Aorta (tissue), 5 donors: ENCODE measurements at regions not wholly inside any gene's neighbourhood (a gene's known extent, or its start where the extent isn't known, plus 50 kb on each side); places are given as distances from the start of the nearest gene placed in this dataset.
A peak's percentile ranks its signal among the peaks of the same experiment; 100 is the strongest.

Experiments
- ATAC-seq: fragments of 200-7000 bp; cut with Tn5 transposase; one replicate; pipeline ENCODE4 v1.9.1; 2022; ENCODE audit warnings: moderate library complexity; ENCODE audit not compliant: low FRiP score
- DNase-seq, 2 donors: peaks; one replicate each; pipeline ENCODE4 v3.0.0-alpha.2; 2020
- H3K27ac ChIP-seq, 2 donors: one replicate each; pipeline ENCODE4 v1.5.1; 2013; ENCODE audit warnings: low read length in 2 of 2, mild to moderate bottlenecking in 2 of 2, moderate library complexity in 2 of 2, control low read depth in 1 of 2, inconsistent platforms in 1 of 2, low read depth in 1 of 2
- H3K27me3 ChIP-seq, 2 donors: one replicate each; pipeline ENCODE4 v1.6.1; 2013; ENCODE audit warnings: control low read depth in 1 of 2, low read length in 1 of 2, mild to moderate bottlenecking in 1 of 2, moderate library complexity in 1 of 2; ENCODE audit not compliant: insufficient read depth in 2 of 2, control insufficient read depth in 1 of 2
- H3K36me3 ChIP-seq, 2 donors: one replicate each; pipeline ENCODE4 v1.6.1; 2013; ENCODE audit warnings: control low read depth in 1 of 2, low read length in 1 of 2, mild to moderate bottlenecking in 1 of 2; ENCODE audit not compliant: insufficient read depth in 2 of 2, control insufficient read depth in 1 of 2
- H3K4me1 ChIP-seq, 2 donors: one replicate each; pipeline ENCODE4 v1.6.1; 2013; ENCODE audit warnings: low read length in 2 of 2, control low read depth in 1 of 2, mild to moderate bottlenecking in 1 of 2, moderate library complexity in 1 of 2; ENCODE audit not compliant: insufficient read depth in 2 of 2, control insufficient read depth in 1 of 2
- H3K4me3 ChIP-seq, 2 donors: one replicate each; pipeline ENCODE4 v1.5.1; 2013; ENCODE audit warnings: low read length in 2 of 2, control low read depth in 1 of 2, mild to moderate bottlenecking in 1 of 2
- H3K9me3 ChIP-seq: one replicate; pipeline ENCODE4 v1.6.1; 2013; ENCODE audit warnings: mild to moderate bottlenecking, low read length; ENCODE audit not compliant: control insufficient read depth
- WGBS, 2 donors: extraction: QIAGEN DNeasy Blood & Tissue Kit; methylation state at CpG; one replicate each; pipeline ENCODE4 v1.1.7; 2013; 5-methylcytosine and 5-hydroxymethylcytosine counted together
- intact Hi-C, 2 donors: fragments of 100-400 bp; cut with DNase I; formaldehyde crosslinking; loops; one replicate each; pipeline versions ENCODE4 v1.14.2 to v1.15.0; 2022
- donor health status: healthy with polysubstance abuse.
- donor health status: Bipolar disorder and iron deficiency.
- donor health status: DM: no; HTN: no; CAD: no.
- donor health status: DM: no; HTN: no; CAD: no.
- donor health status: DM: yes; HTN: yes; CAD: no.

GRCh38 chr6:43941174-43941573 is 171.2 kb downstream of the VEGFA start:
- ATAC-seq, result no peak
- Histone ChIP-seq H3K9me3 (peaks cover 5% of the 10 kb centered on the region), H3K27me3 (no peaks in the 10 kb centered on the region), H3K4me1 (no peaks in the 10 kb centered on the region), H3K27ac (no peak overlapping the region), H3K4me3 (no peak overlapping the region), H3K36me3 (no peaks in the 10 kb centered on the region)
- intact Hi-C loops, result no loop called here
- 91 to 92% methylated on average over 5 of the region's 5 CpGs for WGBS, 2 donors
- DNase-seq, result peak in 1 of 2 donors; percentile 54

- Histone ChIP-seq H3K4me3 (no peak overlapping the region), H3K4me1 (no peaks in the 10 kb centered on the region), H3K27ac (no peak overlapping the region), H3K27me3 (no peaks in the 10 kb centered on the region), H3K9me3 (peaks cover 2% of the 10 kb centered on the region), H3K36me3 (no peaks in the 10 kb centered on the region)
- intact Hi-C loops, result no loop called here
- WGBS, 2 donors, result 94% methylated on average over 10 of the region's 10 CpGs
- no peak for ATAC-seq
- peak in 1 of 2 donors; percentile 58 for DNase-seq
Measured at GRCh38 chr6:43940393-43941087, 170.5 kb downstream of the VEGFA start.

- DNase-seq (peak in 1 of 2 donors; percentile 45), ATAC-seq (peak; percentile 12)
- Histone ChIP-seq H3K4me1 (no peaks in the 10 kb centered on the region), H3K4me3 (no peak overlapping the region), H3K27me3 (no peaks in the 10 kb centered on the region), H3K27ac (no peak overlapping the region), H3K9me3 (peaks cover 1% of the 10 kb centered on the region), H3K36me3 (no peaks in the 10 kb centered on the region)
- 81 to 84% methylated on average over 2 of the region's 2 CpGs for WGBS, 2 donors
- intact Hi-C loops, result no loop called here
Measured at GRCh38 chr6:43940071-43940392, 170.0 kb downstream of the VEGFA start.

DNA sequence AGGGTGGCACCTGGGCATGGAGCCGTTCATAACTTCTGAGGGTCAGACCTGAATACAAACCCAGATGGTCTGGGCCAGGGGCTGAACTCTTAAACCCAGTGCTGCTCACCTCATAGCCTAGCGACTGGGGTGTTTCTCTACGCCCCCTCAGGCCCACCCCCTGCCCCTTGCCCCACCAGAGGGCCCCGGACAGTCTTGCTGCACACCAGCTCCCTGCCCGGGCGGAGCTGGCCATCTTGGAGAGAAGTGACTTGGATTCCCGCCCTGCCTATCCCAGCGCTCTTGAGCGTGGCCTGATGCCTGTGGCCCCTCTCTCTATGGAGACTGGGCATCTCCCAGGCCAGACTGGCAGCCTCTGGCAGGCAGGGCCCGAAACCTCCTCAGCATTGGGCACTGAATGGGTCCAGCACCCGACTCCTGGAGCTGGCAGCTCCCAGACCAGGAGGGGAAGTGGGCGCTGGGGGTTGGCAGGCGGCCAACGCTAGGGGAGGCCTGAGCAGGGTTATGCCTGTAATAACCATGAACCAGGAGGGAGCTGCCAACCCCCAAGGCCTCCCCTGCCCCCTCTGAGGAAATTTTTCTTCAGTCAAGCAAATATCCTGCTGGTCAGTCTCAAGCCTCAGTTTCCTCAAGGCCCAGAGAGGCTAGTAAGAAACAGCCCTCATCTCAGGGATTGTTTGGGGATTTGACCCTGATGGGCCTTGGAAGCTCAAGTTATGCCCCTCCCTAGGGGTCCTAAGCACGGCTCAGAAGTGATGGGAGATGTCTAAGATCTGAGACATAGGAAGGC is 169.5 kb downstream of the VEGFA start:
- H3K4me1 ChIP-seq, result no peaks in the 10 kb centered on the region
- intact Hi-C loops, result no loop called here
- 80 to 87% methylated on average over 15 of the region's 15 CpGs for WGBS, 2 donors
- ATAC-seq (no peak), DNase-seq (peak in 1 of 2 donors; percentile 77)
- no peaks in the 10 kb centered on the region for H3K27me3 ChIP-seq
- H3K36me3 ChIP-seq, result no peaks in the 10 kb centered on the region
- no peaks in the 10 kb centered on the region for H3K9me3 ChIP-seq
- no peak overlapping the region for H3K27ac ChIP-seq
- H3K4me3 ChIP-seq, result no peak overlapping the region

- peak in 1 of 2 donors; percentile 64 for DNase-seq
- intact Hi-C loops, result no loop called here
- Histone ChIP-seq H3K36me3 (no peaks in the 10 kb centered on the region), H3K4me1 (no peaks in the 10 kb centered on the region), H3K27me3 (no peaks in the 10 kb centered on the region), H3K9me3 (no peaks in the 10 kb centered on the region), H3K27ac (no peak overlapping the region), H3K4me3 (no peak overlapping the region)
- no peak for ATAC-seq
- 93 to 97% methylated on average over 18 of the region's 18 CpGs for WGBS, 2 donors
Measured at GRCh38 chr6:43938178-43939105, 168.4 kb downstream of the VEGFA start.

DNA sequence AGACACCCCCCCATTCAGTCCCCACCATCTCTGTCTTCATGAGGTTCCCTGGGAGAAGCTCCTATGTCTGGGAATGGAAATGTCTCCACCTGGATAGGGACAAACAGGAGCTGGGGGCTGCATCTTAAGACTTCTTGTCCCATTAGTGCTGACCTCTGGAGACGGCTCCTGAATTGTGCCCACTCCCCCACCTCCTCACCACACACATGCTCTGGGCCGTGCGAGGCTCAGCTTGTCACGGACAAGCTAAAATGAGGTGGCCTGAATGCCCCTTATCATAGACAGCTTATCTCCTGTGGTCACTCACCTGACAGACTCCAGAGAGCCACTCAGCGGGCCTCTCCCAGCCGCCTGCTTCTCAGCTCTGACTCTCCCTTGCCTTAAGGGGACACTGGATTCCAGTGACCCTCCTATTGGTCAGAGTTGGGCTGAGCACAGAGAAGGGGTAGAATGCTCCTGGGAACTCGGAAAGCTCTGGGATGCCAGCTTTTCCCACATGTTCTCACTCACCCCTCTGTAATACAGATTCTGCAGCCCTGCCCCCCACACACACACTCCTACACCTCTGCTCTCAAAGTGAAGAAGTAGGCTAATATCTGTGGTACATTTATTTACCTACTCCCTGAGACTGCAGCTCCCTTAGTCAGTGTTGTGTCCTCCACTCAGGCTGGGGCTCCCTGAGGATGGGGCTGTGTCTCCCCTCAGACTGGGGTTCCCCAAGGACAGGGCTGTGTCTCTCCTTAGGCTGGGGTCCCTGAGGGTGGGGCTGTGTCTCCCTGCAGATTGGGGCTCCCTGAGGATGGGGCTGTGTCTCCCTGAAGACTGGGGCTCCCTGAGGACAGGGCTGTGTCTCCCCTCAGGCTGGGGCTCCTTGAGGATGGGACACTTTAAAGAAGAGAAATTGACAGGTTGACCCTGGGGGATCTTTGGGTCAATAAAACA is 167.5 kb downstream of the VEGFA start:
- WGBS, 2 donors, result 91 to 93% methylated on average over 7 of the region's 7 CpGs
- Histone ChIP-seq H3K27ac (no peak overlapping the region), H3K36me3 (no peaks in the 10 kb centered on the region), H3K9me3 (no peaks in the 10 kb centered on the region), H3K27me3 (no peaks in the 10 kb centered on the region), H3K4me3 (no peak overlapping the region), H3K4me1 (no peaks in the 10 kb centered on the region)
- intact Hi-C loops, result no loop called here
- DNase-seq (peak in 1 of 2 donors; percentile 55), ATAC-seq (no peak)

DNA sequence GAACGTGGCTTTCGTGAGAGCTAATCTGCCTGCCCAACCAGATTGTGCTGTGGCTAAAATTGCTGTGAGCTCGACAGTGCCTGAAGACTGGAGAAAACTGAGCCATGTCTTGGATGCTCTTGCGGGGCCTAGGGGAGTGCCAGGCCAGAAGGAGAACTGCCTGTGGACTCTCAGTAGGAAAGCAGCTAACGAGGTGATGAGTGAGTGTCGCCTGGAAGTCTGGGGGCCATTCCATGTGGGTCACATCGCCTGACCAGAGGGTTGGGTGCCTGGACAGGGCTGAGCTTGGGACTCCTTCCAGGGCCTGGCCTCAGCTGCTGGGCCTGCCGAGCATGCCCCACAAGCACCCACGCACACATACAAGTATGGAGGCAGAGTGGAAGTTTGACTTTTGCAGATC is 166.5 kb downstream of the VEGFA start:
- DNase-seq (peak in 1 of 2 donors; percentile 40), ATAC-seq (no peak)
- Histone ChIP-seq H3K36me3 (no peaks in the 10 kb centered on the region), H3K27ac (no peak overlapping the region), H3K9me3 (no peaks in the 10 kb centered on the region), H3K4me1 (no peaks in the 10 kb centered on the region), H3K4me3 (no peak overlapping the region), H3K27me3 (no peaks in the 10 kb centered on the region)
- intact Hi-C loops, result no loop called here
- 66 to 68% methylated on average over 9 of the region's 9 CpGs for WGBS, 2 donors

DNA sequence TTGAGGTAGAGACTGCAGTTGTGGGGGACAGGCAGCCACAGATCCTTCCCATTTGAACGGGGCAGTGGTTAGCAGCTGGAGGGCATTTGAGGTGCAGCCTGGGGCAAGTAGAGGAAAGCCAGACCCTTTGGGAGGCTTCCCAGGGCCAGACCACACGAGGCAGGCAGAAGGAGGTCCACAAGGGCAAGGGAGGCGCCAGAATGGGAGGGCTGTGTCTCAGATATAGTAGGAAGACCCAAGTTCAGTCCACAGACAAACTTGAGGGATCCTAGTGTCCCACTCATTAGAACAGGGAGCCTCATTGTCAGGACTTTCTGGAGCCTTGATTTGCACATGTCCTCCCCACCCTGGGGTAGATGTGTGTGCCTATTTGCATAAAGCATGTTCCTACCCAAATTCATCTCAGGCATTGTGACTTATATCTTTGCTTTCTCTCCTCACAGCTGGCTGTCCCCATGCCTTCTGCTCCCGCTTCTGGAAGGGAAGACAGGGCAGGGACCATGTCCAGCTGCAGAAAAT is 166.0 kb downstream of the VEGFA start:
- intact Hi-C loops, result no loop called here
- H3K27ac ChIP-seq, result no peak overlapping the region
- no peak overlapping the region for H3K4me3 ChIP-seq
- H3K27me3 ChIP-seq, result no peaks in the 10 kb centered on the region
- peak in 1 of 2 donors; percentile 33 for DNase-seq
- no peaks in the 10 kb centered on the region for H3K36me3 ChIP-seq
- ATAC-seq, result no peak
- no peaks in the 10 kb centered on the region for H3K4me1 ChIP-seq
- 70 to 80% methylated on average over 4 of the region's 4 CpGs for WGBS, 2 donors
- H3K9me3 ChIP-seq, result no peaks in the 10 kb centered on the region
